Esophagus squamous epithelium (tissue), 5 donors: ENCODE measurements at regions not wholly inside any gene's neighbourhood (a gene's known extent, or its start where the extent isn't known, plus 50 kb on each side); places are given as distances from the start of the nearest gene placed in this dataset.

Source experiments
- DNase-seq: peaks from one replicate; lab custom pipeline; 2025; lab: John Stamatoyannopoulos, UW
- H3K27ac ChIP-seq, 4 donors: fragments of 200-600 bp; sonication (generic); one replicate each; pipeline ENCODE4 v1.5.1; 2016 to 2019; ENCODE audit warnings: mild to moderate bottlenecking in 1 of 4
- H3K27me3 ChIP-seq, 4 donors: fragments of 200-600 bp; sonication (generic); 1 replicate in 3 of 4; 2 replicates in 1 of 4; pipeline versions ENCODE4 v1.5.1 to v1.6.0; 2017 to 2021; ENCODE audit warnings: antibody characterized with exemption in 1 of 4
- H3K36me3 ChIP-seq, 3 donors: fragments of 200-600 bp; sonication (generic); one replicate each; pipeline ENCODE4 v1.5.1; 2016 to 2019
- H3K4me1 ChIP-seq, 3 donors: fragments of 200-600 bp; sonication (generic); one replicate each; pipeline ENCODE4 v1.5.1; 2017 to 2019
- H3K4me3 ChIP-seq, 4 donors: fragments of 200-600 bp; sonication (generic); 1 replicate in 3 of 4; 2 replicates in 1 of 4; pipeline ENCODE4 v1.5.1; 2016 to 2019; ENCODE audit warnings: mild to moderate bottlenecking in 2 of 4, moderate library complexity in 1 of 4
- H3K9me3 ChIP-seq, 3 donors: fragments of 200-600 bp; sonication (generic); one replicate each; pipeline ENCODE4 v1.5.1; 2016 to 2019
- CTCF ChIP-seq, 6 experiments: fragments of 450-650 bp in 4 of 6; fragments of 200-600 bp in 2 of 6; sonication (generic) in 2 of 6; IDR thresholded peaks; one replicate each; pipeline ENCODE4 v1.5.1; 2016 to 2019; ENCODE audit warnings: antibody characterized with exemption in 6 of 6, mild to moderate bottlenecking in 4 of 6, moderate library complexity in 4 of 6
- POLR2A ChIP-seq, 4 donors: fragments of 450-650 bp; IDR thresholded peaks; one replicate each; pipeline ENCODE4 v1.6.1; 2017; ENCODE audit warnings: antibody characterized with exemption in 4 of 4, mild to moderate bottlenecking in 4 of 4, moderate library complexity in 3 of 4
- WGBS, 2 donors: methylation state at CpG; one replicate each; pipeline ENCODE4 v1.1.5; 2018; 5-methylcytosine and 5-hydroxymethylcytosine counted together
- intact Hi-C: fragments of 100-400 bp; cut with DNase I; formaldehyde crosslinking; loops from one replicate; pipeline ENCODE4 v1.15.0; 2022
- donor health status: DM: yes; HTN: yes; CAD: no.

DNA sequence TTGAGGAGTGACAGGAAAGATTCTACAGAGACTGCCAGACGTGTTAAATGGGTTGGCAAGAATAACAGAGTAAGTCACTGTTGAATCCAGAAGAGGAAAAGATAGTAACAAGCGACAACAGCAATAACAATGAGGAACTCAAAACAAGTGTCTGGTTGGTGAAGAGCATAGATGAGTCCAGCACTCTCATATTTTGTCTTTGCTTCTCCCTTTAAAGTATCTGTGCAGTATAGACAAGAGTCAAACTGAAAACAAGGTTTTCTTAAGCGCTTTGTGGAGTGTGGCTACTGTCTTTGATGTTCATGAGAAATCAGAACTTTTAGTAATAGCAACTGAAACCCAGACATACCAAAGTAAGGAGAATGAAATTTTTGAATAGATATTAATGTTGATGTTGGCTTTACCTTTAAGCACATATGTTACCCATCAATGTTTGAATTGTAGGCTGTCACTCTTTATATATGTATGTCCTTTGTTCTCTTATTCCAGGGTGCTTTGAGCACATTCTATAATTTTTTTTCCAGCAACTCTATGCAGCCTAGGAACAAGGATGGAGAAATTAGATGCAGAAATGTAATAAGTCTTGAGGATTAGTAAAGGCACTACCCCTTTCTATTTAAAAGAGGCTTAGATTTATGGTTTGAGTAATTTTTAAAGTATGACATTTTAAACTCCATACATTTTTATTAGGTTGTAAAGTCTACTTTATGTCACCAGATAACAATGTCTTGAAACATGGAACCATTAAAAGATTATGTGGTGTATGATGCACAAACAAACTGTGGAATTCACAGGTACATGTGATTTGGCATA, 185.5 kb downstream of the NFKBIZ start:
- Histone ChIP-seq H3K27ac (no peak overlapping the region), H3K36me3 (no peaks in the 10 kb centered on the region), H3K9me3 (peaks cover 0 to 2% (median 0%) of the 10 kb centered on the region in 3 donors), H3K27me3 (no peaks in the 10 kb centered on the region), H3K4me1 (no peaks in the 10 kb centered on the region), H3K4me3 (no peak overlapping the region)
- 79 to 84% methylated on average over 3 of the region's 3 CpGs for WGBS, 2 donors
- no peak for DNase-seq
- no peak for TF ChIP-seq CTCF (IDR thresholded peaks at IDR 0.05)
- TF ChIP-seq POLR2A (IDR thresholded peaks at IDR 0.05) = no peak
- intact Hi-C loops = no loop called here

GRCh38 chr3:102036017-102036416, 186.7 kb downstream of the NFKBIZ start:
- DNase-seq = no peak
- TF ChIP-seq CTCF (IDR thresholded peaks at IDR 0.05) = no peak
- TF ChIP-seq POLR2A (IDR thresholded peaks at IDR 0.05) = no peak
- peaks cover 0 to 10% (median 0%) of the 10 kb centered on the region in 3 donors for H3K9me3 ChIP-seq
- H3K4me1 ChIP-seq = no peaks in the 10 kb centered on the region
- WGBS, 2 donors = 81 to 83% methylated on average over 2 of the region's 2 CpGs
- H3K4me3 ChIP-seq = no peak overlapping the region
- no peaks in the 10 kb centered on the region for H3K36me3 ChIP-seq
- H3K27ac ChIP-seq = no peak overlapping the region
- no peaks in the 10 kb centered on the region for H3K27me3 ChIP-seq
- intact Hi-C loops = no loop called here

GRCh38 chr3:102036472-102036871, 187.2 kb downstream of the NFKBIZ start:
- H3K27ac ChIP-seq = no peak overlapping the region
- no peaks in the 10 kb centered on the region for H3K4me1 ChIP-seq
- H3K4me3 ChIP-seq = no peak overlapping the region
- H3K9me3 ChIP-seq = peaks cover 0 to 10% (median 0%) of the 10 kb centered on the region in 3 donors
- intact Hi-C loops = no loop called here
- H3K27me3 ChIP-seq = no peaks in the 10 kb centered on the region
- no peak for DNase-seq
- no peaks in the 10 kb centered on the region for H3K36me3 ChIP-seq
- WGBS, 2 donors = 48 to 56% methylated on average over 1 of the region's 1 CpG
- no peak for TF ChIP-seq CTCF (IDR thresholded peaks at IDR 0.05)
- no peak for TF ChIP-seq POLR2A (IDR thresholded peaks at IDR 0.05)

DNA sequence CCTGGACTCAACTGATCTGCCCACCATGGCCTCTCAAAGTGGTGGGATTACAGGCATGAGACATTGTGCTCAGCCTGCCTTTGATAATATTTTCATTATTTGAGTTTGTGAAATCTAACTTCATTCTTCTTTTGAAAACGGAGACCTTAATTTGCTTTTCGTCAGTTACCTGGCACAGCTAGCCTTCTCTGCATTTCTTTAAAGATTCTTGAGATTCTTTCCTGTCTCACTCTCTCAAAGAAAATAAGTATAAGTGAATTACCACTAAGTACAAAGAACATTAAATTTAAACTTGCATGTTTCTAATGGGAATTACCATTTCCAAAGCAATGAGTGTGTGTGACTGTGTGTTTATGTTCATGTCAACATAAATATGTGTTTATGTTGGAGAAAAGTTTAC, 187.9 kb downstream of the NFKBIZ start:
- no peak overlapping the region for H3K27ac ChIP-seq
- no peaks in the 10 kb centered on the region for H3K27me3 ChIP-seq
- intact Hi-C loops = no loop called here
- peaks cover 0 to 10% (median 0%) of the 10 kb centered on the region in 3 donors for H3K9me3 ChIP-seq
- no peak for TF ChIP-seq CTCF (IDR thresholded peaks at IDR 0.05)
- no peak for TF ChIP-seq POLR2A (IDR thresholded peaks at IDR 0.05)
- 65 to 83% methylated on average over 2 of the region's 2 CpGs for WGBS, 2 donors
- no peak overlapping the region for H3K4me3 ChIP-seq
- no peaks in the 10 kb centered on the region for H3K36me3 ChIP-seq
- no peak for DNase-seq
- H3K4me1 ChIP-seq = no peaks in the 10 kb centered on the region

- no peak for DNase-seq
- no peak overlapping the region for H3K27ac ChIP-seq
- no peaks in the 10 kb centered on the region for H3K36me3 ChIP-seq
- H3K4me3 ChIP-seq = no peak overlapping the region
- no peaks in the 10 kb centered on the region for H3K27me3 ChIP-seq
- 64 to 72% methylated on average over 2 of the region's 2 CpGs for WGBS, 2 donors
- no peaks in the 10 kb centered on the region for H3K4me1 ChIP-seq
- TF ChIP-seq POLR2A (IDR thresholded peaks at IDR 0.05) = no peak
- TF ChIP-seq CTCF (IDR thresholded peaks at IDR 0.05) = no peak
- intact Hi-C loops = no loop called here
- peaks cover 0 to 10% (median 0%) of the 10 kb centered on the region in 3 donors for H3K9me3 ChIP-seq
Observed at GRCh38 chr3:102037791-102038190, 188.5 kb downstream of the NFKBIZ start.
